HEK293T (cell line): ENCODE measurements at regions not wholly inside any gene's neighbourhood (a gene's known extent, or its start where the extent isn't known, plus 50 kb on each side); places are given as distances from the start of the nearest gene placed in this dataset.

ENCODE experiments used
- ARNT ChIP-seq: fragments of 450-650 bp; IDR thresholded peaks from 2 replicates; pipeline ENCODE4 v1.6.1; 2017; ENCODE audit warnings: mild to moderate bottlenecking
- BHLHE40 ChIP-seq: fragments of 450-650 bp; IDR thresholded peaks from 2 replicates; pipeline ENCODE4 v1.6.1; 2016; ENCODE audit warnings: mild to moderate bottlenecking, moderate library complexity, borderline replicate concordance
- FOXK2 ChIP-seq: fragments of 450-650 bp; IDR thresholded peaks from 2 replicates; pipeline ENCODE4 v1.6.1; 2016; ENCODE audit warnings: mild to moderate bottlenecking
- FOXM1 ChIP-seq: fragments of 450-650 bp; IDR thresholded peaks from 2 replicates; pipeline ENCODE4 v1.6.1; 2017; ENCODE audit warnings: mild to moderate bottlenecking, borderline replicate concordance
- HDGF ChIP-seq: fragments of 450-650 bp; IDR thresholded peaks from 2 replicates; pipeline ENCODE4 v1.6.1; 2017; ENCODE audit warnings: antibody characterized with exemption, borderline replicate concordance
- NFRKB ChIP-seq: fragments of 450-650 bp; IDR thresholded peaks from 2 replicates; pipeline ENCODE4 v1.6.1; 2016; ENCODE audit warnings: mild to moderate bottlenecking, moderate library complexity
- SP1 ChIP-seq: fragments of 450-650 bp; IDR thresholded peaks from 2 replicates; pipeline ENCODE4 v1.6.1; 2017
- TARDBP ChIP-seq: fragments of 450-650 bp; IDR thresholded peaks from 2 replicates; pipeline ENCODE4 v1.6.1; 2016

GRCh38 chr14:97578982-97579548 lies 781.9 kb downstream of the VRK1 start:
- no peak for TF ChIP-seq FOXM1
- TF ChIP-seq ARNT = no peak
- no peak for TF ChIP-seq TARDBP
- no peak for TF ChIP-seq NFRKB
- no peak for TF ChIP-seq BHLHE40
- no peak for TF ChIP-seq HDGF
- no peak for TF ChIP-seq FOXK2
- TF ChIP-seq SP1 = no peak
